ENCODE measurements at regions not wholly inside any gene's neighbourhood (a gene's known extent, or its start where the extent isn't known, plus 50 kb on each side); places are given as distances from the start of the nearest gene placed in this dataset.
"Not testable (repeated sequence)": the region's sequence is repeated elsewhere in the genome, so short reads cannot be mapped to it uniquely, and the experiment has no call there.

DNA sequence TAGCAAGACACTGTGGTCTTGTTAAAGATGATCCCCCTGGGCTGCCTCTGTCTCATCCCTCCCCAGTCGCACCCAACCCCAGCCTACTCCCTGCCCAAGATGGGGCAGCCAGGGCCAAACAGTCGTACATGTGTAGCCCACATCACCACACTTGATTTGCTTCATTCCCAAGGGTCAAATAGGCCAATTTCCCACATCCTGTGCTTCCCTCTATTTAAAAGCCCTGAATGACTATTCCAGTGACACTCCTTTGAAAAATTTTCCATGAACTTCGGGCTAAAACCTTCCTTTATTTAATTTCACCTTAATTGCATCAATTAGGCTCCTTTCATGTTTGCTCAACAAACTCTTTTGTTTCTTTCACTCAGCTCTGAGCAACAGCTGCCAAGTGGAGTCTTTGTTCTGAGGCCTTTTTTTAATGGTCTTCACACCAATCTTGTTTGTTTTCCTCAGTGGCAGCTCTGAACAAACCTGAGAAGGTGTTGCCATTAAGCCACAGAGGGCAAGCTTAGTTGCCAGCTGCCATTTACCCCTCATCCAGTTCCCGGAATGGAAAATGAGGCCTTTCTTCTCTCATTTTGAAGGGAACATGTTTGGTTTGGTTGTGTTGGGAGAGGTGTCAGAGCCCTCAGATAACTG is 126.9 kb downstream of the APIP start:
- H3K4me3 Mint-ChIP-seq, result no peak overlapping the region
- H3K36me3 Mint-ChIP-seq, result no peaks in the 10 kb centered on the region
- H3K9me3 Mint-ChIP-seq (ENCODE audit: low read depth), result peaks cover 4% of the 10 kb centered on the region
- CTCF ChIA-PET, result no interaction called here
- H3K27me3 Mint-ChIP-seq, result peaks cover 25% of the 10 kb centered on the region
- DNase-seq (no peak), ATAC-seq (no peak)
- peaks cover 7% of the 10 kb centered on the region for H3K4me1 Mint-ChIP-seq
- H3K27ac Mint-ChIP-seq, result no peak overlapping the region

DNA sequence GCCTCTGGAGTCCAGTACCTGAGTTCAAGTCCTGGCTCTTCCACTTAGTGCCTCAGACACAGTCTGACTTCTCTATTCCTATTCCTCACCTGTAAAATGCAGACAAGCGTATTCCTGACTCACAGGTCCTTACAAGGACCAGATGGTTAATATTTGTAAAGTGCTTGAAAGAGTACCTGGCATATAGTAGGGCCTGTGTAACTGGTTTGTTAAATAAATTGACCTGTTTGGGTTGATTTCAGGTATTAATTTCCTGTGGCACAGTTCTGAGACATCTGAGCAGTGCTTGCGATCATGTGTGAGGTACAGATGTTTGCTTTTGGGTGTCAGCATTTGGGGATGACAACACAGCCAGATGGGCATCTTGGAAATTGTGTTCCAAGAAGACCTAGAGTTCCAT is 127.5 kb downstream of the APIP start:
- ATAC-seq (no peak), DNase-seq (no peak)
- CTCF ChIA-PET, result no interaction called here
- Mint-ChIP-seq H3K27me3 (peaks cover 27% of the 10 kb centered on the region), H3K4me1 (peaks cover 7% of the 10 kb centered on the region), H3K9me3 (ENCODE audit: low read depth) (peaks cover 4% of the 10 kb centered on the region), H3K36me3 (no peaks in the 10 kb centered on the region), H3K4me3 (no peak overlapping the region), H3K27ac (no peak overlapping the region)

- DNase-seq, result no peak
- Mint-ChIP-seq H3K4me3 (no peak overlapping the region), H3K36me3 (no peaks in the 10 kb centered on the region), H3K9me3 (ENCODE audit: low read depth) (peaks cover 4% of the 10 kb centered on the region), H3K27me3 (peaks cover 24% of the 10 kb centered on the region), H3K27ac (no peak overlapping the region), H3K4me1 (peaks cover 7% of the 10 kb centered on the region)
- CTCF ChIA-PET, result no interaction called here
- no peak for ATAC-seq
Observed at GRCh38 chr11:34787895-34788294, 128.3 kb downstream of the APIP start.

DNA sequence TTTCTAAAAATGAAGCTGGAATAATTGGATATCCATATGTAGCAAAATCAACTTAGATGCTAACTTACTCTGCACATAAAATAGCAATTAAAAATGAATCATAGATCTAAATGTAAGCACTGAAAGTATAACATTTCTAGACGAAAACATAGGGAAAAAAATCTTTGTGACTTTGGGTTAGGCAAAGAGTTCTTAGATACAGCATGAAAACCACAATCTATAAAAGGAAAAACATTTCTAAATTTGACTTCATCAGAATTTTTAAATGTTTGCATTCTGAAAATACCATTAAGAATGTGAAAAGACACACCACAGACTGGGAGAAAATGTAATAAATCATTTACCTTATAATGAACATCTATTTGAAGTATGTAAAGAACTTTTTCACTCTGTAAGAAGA is 128.8 kb downstream of the APIP start:
- ATAC-seq (no peak), DNase-seq (no peak)
- H3K27ac Mint-ChIP-seq, result no peak overlapping the region
- CTCF ChIA-PET, result no interaction called here
- peaks cover 21% of the 10 kb centered on the region for H3K27me3 Mint-ChIP-seq
- no peak overlapping the region for H3K4me3 Mint-ChIP-seq
- H3K4me1 Mint-ChIP-seq, result peaks cover 7% of the 10 kb centered on the region
- H3K36me3 Mint-ChIP-seq, result no peaks in the 10 kb centered on the region
- peaks cover 4% of the 10 kb centered on the region for H3K9me3 Mint-ChIP-seq (ENCODE audit: low read depth)

DNA sequence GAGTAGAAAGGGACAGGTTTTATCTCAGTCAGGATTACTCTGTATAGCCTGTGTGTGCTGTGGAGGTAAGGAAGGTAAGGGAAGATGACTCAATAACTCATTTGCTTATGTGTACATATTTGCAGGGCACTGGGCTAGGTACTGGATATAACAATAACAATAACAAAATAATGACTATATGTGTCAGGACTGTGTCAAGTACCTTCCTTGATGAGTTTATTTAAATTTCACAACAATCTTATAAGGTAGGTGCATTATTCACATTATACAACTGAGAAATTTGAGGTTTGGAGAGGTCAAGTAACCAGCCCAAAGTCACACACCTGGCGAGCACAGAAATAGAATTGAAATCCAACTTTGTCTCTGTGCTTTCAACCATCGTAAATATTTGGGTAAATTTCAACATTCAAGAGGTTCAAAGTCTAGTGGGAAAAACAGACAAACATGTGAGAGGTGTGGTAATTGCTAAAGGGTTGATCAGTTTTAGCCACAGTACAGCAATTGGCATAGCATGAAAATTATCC is 131.8 kb downstream of the APIP start:
- Mint-ChIP-seq H3K9me3 (ENCODE audit: low read depth) (no peaks in the 10 kb centered on the region), H3K4me1 (no peaks in the 10 kb centered on the region), H3K27me3 (peaks cover 28% of the 10 kb centered on the region), H3K36me3 (no peaks in the 10 kb centered on the region), H3K27ac (no peak overlapping the region), H3K4me3 (no peak overlapping the region)
- CTCF ChIA-PET, result no interaction called here
- no peak for DNase-seq
- ATAC-seq, result no peak

DNA sequence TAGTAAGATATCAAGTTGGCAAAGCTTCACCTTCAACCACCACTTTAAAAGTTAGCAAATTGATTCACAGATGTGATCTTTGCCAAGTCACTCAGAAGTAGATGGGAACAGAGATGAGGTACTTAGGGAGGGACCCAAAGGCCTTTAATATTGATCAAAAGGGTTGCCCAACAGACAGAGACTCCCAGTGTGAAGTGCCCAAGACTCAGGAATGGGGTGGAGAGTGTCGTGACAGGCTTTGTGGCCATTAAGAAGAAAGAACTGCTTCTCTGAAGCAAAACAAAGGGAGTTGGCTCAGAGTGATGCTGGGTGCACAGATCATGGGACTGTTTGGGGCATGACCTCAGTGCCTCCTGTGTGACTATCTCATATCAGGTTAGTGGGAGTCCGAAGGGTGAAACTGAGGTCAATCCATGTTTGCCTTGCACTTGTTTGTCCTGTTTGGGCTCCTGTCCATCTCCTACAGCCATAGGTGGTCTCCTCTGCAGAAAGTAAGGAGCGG is 132.3 kb downstream of the APIP start:
- DNase-seq, result no peak
- Mint-ChIP-seq H3K4me3 (no peak overlapping the region), H3K27ac (no peak overlapping the region), H3K36me3 (no peaks in the 10 kb centered on the region), H3K9me3 (ENCODE audit: low read depth) (no peaks in the 10 kb centered on the region), H3K27me3 (peaks cover 34% of the 10 kb centered on the region), H3K4me1 (no peaks in the 10 kb centered on the region)
- CTCF ChIA-PET, result no interaction called here
- no peak for ATAC-seq

DNA sequence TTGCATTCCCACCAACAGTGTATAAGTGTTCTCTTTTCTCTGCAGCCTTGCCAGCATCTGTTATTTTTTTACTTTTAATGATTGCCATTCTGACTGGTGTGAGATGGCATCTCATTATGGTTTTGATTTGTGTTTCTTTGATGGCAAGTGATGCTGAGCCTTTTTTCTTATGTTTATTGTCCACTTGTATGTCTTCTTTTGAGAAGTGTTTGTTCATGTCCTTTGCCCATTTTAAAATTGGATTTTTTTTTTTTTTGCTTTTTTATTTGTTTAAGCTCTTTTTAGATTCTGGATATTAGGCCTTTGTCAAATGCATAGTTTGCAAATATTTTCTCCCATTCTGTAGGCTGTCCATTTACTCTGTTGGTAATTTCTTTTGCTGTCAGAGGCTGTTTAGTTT is 134.4 kb downstream of the APIP start:
- H3K36me3 Mint-ChIP-seq; H3K4me1 Mint-ChIP-seq; ATAC-seq; H3K9me3 Mint-ChIP-seq (ENCODE audit: low read depth); DNase-seq; H3K27ac Mint-ChIP-seq; H3K4me3 Mint-ChIP-seq; CTCF ChIA-PET: not testable (repeated sequence)
- H3K27me3 Mint-ChIP-seq, result peaks cover 41% of the 10 kb centered on the region

DNA sequence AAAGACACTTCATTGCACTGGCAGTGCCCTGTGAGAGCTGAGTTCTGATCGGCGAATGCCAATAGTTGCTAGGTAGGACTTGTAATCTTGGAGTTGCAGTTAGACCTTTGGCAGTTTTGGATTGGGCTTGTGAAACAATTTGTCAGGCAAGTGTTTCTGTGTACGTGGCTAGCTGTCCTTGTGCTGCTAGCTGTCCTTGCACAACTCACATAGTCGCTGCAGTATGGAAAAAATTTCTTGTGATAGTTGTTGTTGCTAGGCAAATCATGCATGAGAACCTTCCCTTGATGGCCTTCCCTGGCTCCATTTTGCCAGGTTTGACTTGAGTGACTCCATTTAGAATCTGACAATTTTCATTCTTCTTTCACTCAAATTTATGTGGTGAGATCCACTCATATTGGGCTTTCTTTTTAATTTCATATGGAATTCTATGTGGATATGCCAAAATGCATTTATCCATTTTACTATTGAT is 140.7 kb downstream of the APIP start:
- DNase-seq, result no peak
- Mint-ChIP-seq H3K27ac (no peak overlapping the region), H3K36me3 (no peaks in the 10 kb centered on the region), H3K4me1 (no peaks in the 10 kb centered on the region), H3K4me3 (no peak overlapping the region), H3K27me3 (peaks cover 57% of the 10 kb centered on the region), H3K9me3 (ENCODE audit: low read depth) (no peaks in the 10 kb centered on the region)
- no peak for ATAC-seq
- CTCF ChIA-PET, result no interaction called here

DNA sequence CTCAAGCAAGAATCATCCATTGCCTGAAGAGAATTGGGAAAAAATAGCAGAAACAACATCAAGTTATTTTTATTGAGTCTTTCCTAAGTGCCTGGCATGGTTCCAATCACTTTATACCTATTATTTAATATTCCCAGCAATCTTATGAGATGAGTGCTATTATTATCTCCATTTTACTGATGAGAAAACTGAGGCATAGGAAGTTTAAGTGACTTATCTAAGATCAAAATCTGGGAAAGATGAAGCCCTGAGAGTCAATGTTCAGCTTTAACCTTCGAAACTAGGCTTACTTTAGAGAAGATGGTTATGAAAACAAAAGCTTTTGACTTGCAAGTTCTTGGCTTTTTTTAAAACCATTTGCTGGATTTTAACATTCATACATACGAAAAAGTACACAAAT is 141.6 kb downstream of the APIP start:
- Mint-ChIP-seq H3K4me3 (no peak overlapping the region), H3K27ac (no peak overlapping the region), H3K9me3 (ENCODE audit: low read depth) (no peaks in the 10 kb centered on the region), H3K27me3 (peaks cover 53% of the 10 kb centered on the region), H3K4me1 (no peaks in the 10 kb centered on the region), H3K36me3 (no peaks in the 10 kb centered on the region)
- DNase-seq (no peak), ATAC-seq (no peak)
- CTCF ChIA-PET, result no interaction called here

- H3K4me3 Mint-ChIP-seq, result no peak overlapping the region
- DNase-seq (no peak), ATAC-seq (no peak)
- no peak overlapping the region for H3K27ac Mint-ChIP-seq
- no peaks in the 10 kb centered on the region for H3K4me1 Mint-ChIP-seq
- no peaks in the 10 kb centered on the region for H3K9me3 Mint-ChIP-seq (ENCODE audit: low read depth)
- CTCF ChIA-PET, result no interaction called here
- H3K27me3 Mint-ChIP-seq, result peaks cover 48% of the 10 kb centered on the region
- no peaks in the 10 kb centered on the region for H3K36me3 Mint-ChIP-seq
Observed at GRCh38 chr11:34773826-34774225, 142.4 kb downstream of the APIP start.

DNA sequence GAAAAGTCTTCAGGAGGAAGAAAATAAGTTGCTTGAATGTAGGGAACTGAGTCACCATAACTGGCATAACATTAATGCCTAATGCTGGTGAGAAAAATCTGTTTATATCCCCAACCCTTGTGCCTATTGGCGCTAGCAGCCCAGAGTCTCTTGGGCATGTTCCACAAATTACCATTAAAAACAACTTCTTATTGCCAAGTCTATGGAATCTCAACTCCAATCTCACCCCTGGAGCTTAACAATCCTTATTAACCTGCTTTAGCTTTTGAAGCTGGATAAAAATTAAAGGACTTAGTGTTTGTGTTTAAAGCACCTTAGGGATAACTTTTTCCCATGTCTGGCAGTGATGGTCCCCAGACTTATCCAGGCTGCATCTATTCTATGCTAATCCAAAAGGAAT is 143.0 kb downstream of the APIP start:
- no peak for DNase-seq
- CTCF ChIA-PET, result no interaction called here
- Mint-ChIP-seq H3K27ac (no peak overlapping the region), H3K9me3 (ENCODE audit: low read depth) (no peaks in the 10 kb centered on the region), H3K27me3 (peaks cover 53% of the 10 kb centered on the region), H3K36me3 (no peaks in the 10 kb centered on the region), H3K4me3 (no peak overlapping the region), H3K4me1 (no peaks in the 10 kb centered on the region)
- ATAC-seq, result no peak

GRCh38 chr11:34770111-34770510 is 146.1 kb downstream of the APIP start:
- H3K27ac Mint-ChIP-seq, result no peak overlapping the region
- no peak overlapping the region for H3K4me3 Mint-ChIP-seq
- CTCF ChIA-PET, result no interaction called here
- no peaks in the 10 kb centered on the region for H3K36me3 Mint-ChIP-seq
- DNase-seq (no peak), ATAC-seq (no peak)
- peaks cover 51% of the 10 kb centered on the region for H3K27me3 Mint-ChIP-seq
- H3K9me3 Mint-ChIP-seq (ENCODE audit: low read depth), result no peaks in the 10 kb centered on the region
- H3K4me1 Mint-ChIP-seq, result no peaks in the 10 kb centered on the region

GRCh38 chr11:34769224-34769623 is 147.0 kb downstream of the APIP start:
- ATAC-seq, result no peak
- CTCF ChIA-PET, result no interaction called here
- Mint-ChIP-seq H3K36me3 (no peaks in the 10 kb centered on the region), H3K27me3 (peaks cover 45% of the 10 kb centered on the region), H3K9me3 (ENCODE audit: low read depth) (no peaks in the 10 kb centered on the region), H3K4me1 (no peaks in the 10 kb centered on the region), H3K27ac (no peak overlapping the region), H3K4me3 (no peak overlapping the region)
- no peak for DNase-seq

DNA sequence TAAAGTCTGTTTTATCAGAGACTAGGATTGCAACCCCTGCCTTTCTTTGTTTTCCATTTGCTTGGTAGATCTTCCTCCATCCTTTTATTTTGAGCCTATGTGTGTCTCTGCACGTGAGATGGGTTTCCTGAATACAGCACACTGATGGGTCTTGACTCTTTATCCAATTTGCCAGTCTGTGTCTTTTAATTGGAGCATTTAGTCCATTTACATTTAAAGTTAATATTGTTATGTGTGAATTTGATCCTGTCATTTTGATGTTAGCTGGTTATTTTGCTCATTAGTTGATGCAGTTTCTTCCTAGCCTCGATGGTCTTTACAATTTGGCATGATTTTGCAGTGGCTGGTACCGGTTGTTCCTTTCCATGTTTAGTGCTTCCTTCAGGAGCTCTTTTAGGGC is 141.7 kb downstream of the EHF start:
- CTCF ChIA-PET; H3K4me3 Mint-ChIP-seq; DNase-seq; H3K4me1 Mint-ChIP-seq; H3K36me3 Mint-ChIP-seq; H3K27ac Mint-ChIP-seq; ATAC-seq; H3K9me3 Mint-ChIP-seq (ENCODE audit: low read depth): not testable (repeated sequence)
- peaks cover 24% of the 10 kb centered on the region for H3K27me3 Mint-ChIP-seq

DNA sequence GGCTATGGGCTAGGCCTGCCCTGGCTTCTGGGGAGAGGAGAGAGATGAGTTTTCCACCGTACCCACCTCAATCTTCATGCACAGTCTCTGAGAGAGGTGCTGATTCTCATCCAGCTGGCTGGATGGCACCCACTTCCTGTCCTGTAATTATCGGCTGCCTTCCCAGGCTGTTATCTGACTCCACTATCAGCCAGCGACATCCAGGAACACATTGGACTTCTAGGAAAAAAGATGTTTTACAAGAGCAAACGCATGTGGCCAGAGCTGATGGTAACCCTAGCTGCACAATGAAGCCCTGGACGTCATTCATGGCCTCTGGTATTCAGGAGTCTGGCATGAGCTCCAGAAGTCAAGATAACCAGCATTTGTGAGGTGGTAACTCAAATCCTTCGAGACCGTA is 137.4 kb downstream of the EHF start:
- Mint-ChIP-seq H3K4me3 (no peak overlapping the region), H3K36me3 (no peaks in the 10 kb centered on the region), H3K9me3 (ENCODE audit: low read depth) (no peaks in the 10 kb centered on the region), H3K4me1 (no peaks in the 10 kb centered on the region), H3K27ac (no peak overlapping the region), H3K27me3 (peaks cover 13% of the 10 kb centered on the region)
- DNase-seq (no peak), ATAC-seq (no peak)
- CTCF ChIA-PET, result no interaction called here
